ENCODE measurements at regions not wholly inside any gene's neighbourhood (a gene's known extent, or its start where the extent isn't known, plus 50 kb on each side); places are given as distances from the start of the nearest gene placed in this dataset.
A peak's percentile ranks its signal among the peaks of the same experiment; 100 is the strongest.

DNA sequence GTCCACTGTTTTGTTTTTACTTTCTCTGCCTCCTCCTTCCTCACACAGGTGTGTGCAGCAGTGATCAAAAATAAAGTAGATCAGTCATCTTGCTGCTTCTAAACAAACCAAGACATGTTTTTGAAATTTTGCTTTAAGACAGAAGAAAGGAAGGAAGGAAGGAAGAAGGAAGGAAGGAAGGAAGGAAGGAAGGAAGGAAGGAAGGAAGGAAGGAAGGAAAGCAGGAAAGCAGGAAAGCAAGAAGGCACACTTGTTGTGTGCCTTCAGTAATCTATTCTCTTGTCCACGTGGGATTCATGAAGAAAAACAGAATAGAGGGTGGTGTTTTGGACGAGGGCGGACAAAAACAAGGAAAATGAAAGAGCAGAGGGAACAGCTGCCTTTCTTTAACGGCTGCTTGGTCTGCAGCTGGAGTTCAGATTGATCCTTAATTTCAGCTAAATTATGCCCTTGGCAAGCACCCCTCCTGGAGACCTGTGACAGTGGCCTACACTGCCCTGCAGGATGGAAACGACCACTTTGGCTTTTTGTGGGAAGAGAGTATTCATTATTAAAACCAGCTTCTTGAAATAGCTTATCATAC lies 188.5 kb upstream of the IRX3 start:
- DNase-seq: no peak

DNA sequence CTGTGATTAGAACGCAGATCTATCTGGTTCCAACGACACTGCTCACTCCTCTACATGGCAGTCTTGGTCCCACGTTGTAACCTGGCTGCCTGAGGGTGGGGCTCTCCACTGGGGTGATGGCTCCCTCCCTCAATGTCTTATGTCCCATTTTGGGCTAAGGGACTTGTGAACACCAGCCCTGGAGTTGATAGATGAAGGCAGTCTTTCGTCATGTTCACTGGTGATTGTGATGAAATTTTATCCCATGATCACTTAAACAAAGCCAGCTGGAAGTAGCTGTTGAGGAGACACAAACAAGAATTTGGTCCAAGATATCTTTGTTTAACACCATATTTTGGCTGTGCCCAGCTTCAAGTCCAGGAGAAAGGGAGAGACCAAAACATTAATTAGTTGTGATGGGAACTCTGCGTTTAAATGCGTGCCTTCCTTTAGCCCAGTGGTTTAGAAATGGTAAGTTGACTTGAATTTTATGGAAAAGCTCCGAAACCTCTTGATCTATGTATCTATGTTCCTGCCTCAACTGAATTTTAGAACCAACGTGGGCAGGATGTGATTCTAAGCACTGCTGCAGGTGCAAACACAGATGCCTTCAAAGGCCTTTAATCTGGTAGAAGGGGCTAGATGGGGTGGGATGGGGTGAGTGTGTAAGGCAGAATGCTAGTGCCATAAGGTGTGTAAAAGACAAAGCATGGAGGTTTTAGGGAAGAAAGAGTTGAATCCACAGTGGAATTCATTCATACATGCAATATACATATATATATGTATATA lies 186.8 kb upstream of the IRX3 start:
- no peak for DNase-seq

DNA sequence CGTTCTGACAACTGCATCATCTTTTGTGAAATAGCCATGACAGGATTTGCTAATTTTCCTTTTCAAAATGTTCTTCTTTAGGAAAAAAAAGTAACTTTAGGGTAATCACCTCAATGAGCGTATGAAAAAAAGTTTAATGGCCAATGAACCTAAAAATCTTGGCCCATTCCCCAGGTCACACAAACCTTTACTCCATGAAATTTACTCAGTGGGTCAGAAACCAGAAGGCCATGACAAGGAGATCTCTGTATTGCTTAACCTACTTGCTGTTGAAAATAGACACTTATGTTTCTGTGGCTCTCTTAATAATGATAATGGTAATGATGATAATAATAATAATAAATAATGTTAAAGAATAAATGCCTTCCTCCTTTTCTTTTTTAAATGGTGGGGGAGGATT lies 180.8 kb upstream of the IRX3 start:
- DNase-seq: no peak

DNA sequence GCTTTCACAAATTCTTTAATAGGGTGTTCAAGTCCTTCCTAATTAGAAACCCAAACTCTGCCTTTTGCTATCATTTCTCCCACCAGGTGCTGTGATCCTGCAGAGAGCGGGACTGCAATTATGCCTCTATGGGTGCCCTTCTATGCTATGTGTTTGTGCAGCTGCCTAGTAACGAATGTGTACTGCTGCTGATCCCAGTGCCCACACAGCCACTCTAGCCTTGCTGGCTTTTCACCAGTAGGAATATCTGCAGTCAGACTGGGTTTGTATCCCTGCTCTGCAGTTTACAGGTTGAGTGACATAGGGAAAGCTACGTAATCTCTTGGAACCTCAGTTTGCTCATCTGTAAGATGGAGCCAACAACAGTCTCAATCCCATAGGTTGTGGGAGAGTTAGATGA lies 179.6 kb upstream of the IRX3 start:
- no peak for DNase-seq

DNA sequence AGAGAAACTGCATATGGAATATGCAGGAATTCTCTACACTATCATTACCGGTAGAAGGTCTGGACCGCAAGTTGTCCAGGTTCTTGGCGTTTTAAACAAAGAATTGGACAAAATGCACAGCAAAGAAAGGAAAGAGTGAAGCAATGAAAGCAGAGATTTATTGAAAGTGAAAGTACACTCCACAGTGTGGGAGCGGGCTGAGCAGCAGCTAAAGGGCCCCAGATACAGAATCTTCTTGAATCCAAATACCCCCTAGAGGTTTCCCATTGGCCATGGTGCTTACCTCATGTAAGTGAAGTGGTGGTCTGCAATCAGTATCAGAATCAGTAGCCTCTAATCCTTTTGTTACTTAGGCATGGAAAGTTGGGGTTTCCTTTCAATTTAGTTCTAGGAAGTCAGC lies 178.5 kb upstream of the IRX3 start:
- DNase-seq: no peak

DNA sequence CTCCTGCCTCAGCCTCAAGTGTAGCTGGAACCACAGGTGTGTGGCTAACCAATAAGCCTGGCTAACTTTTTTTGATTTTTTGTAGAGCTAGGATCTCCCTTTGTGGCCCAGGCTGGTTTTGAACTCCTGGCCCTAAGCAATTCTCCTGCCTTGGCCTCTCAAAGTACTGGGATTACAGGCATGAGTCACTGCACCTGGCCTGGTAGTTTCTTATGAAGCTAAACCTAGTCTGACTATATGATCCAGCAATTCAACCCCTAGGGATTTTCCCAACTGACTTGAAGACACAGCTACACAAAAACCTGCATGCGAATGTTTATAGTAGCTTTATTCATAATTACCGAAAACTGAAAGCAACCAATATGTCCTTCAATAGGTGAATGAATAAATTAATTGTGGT lies 176.2 kb upstream of the IRX3 start:
- DNase-seq: peak; percentile 60

DNA sequence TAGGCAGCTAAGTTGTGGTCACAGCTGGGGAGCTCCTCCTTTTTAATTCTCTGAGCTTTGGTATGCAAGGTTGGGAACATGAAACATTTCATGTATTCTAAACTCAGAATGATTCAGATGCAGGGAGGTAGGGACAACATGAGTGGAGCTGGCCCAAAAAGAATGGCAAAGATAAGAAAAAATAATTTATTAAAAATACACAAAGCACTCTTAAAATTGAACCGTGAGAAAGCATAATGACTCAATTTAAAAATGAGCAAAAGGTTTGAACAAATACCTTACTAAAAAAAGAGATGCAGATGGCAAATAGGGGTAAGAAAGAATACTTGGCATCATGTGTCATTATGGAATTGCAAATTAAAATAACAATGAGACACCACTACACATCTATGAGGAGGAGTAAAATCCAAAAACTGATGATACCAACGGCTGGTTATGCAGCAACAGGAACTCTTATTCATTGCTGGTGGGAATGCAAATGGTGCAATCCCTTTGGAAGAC lies 175.6 kb upstream of the IRX3 start:
- peak; percentile 96 for DNase-seq

DNA sequence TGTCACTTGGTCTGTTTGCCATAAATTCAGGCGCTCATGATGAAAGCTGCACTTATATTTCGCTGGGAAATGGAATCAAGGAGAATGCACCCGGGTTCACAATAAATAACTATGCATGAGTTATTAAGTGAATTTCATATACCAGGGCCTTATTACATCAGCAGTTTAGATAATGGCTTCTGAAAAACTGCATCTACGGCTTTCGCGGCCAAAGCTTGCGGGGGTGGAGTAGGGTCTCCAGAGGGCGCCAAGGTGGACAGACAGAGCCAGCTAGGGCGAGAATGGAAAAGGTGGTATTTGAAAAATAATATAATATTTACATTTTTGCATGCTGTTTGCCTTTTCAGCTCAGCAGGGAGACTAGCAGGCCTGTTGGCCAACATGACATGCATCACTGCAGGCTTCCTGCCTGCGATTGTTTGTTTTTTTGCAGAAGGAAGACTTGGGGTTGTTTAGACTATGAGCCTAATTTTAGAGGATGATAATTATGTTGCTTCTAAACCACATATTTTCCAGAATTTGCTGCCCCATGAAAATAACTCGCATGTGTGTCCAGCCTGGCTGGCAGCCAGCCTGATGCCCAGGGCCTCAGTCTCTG lies 173.8 kb upstream of the IRX3 start:
- no peak for DNase-seq

DNA sequence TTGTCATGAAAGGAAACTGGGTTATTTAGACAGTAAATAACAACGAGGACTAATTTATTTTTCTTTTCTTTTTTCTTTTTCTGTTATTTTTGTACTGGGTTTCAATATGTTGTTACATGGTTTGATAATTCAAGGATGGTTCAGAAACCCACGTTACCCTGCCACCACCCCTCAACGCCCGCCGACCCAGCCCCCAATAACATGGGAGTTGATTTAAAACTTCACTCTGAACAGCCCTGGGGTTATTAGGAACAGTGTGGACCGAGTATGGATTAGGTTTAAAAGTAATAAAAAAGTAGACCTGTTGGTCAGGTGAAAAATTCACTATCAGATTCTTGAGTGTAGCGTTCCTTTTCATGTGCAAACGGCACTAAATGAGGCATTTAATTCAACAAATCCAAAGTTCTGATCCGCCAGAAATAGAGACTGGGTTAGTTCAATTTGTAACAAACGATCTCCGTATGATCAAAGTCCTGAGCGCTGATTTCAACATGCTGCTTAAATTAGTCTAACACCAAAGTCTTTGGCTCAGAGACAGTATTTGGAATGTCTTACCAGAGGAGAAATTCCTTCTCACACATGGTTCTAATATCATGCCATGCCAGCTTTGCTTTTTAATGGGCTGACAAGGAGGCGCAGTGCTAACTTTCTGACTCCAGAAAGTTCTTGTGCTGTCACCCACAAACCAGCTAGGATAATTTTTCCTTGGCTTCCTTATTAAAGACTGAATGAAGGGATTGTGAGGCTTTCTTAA lies 173.1 kb upstream of the IRX3 start:
- DNase-seq: peak; percentile 93

DNA sequence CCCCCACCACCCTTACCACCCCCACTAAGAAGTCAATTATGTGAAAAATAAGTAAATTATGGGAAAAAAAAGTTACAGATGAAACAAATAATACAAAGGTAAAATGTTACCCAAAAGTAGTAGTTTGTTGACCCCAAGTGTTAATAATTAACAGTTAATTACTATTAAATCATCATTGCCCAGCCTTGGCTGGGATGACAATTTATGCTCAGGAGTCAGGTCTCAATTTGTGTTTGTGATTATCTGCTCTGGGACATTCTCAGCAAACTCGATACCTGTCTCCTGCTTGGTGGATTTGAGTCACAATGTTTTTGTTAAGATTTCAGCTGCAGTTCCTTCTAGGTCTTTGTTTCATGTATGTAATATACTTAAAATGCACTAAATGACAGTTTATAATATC lies 172.3 kb upstream of the IRX3 start:
- DNase-seq: no peak

DNA sequence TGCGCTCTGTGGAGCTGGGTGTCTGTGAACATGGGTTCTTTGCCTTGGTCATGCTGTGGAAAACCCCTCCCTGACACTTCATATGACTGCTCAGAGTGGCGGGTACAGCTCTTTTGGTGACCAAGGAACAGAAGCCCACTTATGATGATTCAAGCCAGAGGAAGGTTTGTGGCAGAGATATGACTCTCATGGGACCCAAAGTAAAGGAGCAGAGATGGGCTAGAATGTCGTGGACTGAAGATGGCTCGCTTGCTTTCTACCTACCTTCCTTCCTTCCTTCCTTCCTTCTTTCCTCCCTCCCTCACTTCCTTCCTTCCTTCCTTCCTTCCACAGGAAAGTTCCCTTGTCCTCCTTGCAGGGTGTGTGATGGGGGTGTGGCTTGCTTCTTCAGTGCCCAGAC lies 169.7 kb upstream of the IRX3 start:
- no peak for DNase-seq

DNA sequence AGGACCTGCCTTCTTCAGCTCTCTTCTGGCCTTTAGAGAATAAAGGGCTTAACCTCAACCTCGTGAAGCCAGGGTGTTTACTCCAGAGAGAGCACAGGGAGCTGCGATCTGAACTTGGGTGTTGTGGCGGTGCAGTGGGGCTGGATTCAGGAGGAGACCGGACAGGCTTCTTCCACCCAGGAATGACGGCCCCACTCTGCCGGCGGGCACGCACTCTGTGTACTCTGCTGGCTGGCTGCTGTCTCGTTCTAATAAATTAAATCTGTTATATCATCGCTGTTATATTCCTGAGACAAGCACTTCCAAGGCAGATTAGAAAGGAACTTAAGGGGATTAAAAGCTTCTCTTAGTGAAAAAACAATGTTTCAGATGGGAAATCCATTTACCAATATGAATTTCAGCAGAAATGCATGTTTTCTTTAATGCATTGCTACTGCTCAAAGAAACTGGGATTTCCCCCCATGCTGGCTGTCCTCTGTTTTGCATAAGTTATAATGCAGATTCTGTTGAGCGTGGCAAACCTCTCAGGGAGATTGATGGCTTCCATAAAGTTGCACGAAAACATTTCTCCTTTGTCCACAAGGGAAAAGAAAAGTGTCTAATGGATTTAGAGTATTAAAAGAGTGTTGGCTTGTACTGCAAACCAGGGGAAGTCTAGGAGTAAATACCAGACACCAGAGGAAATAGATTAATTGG lies 168.6 kb upstream of the IRX3 start:
- no peak for DNase-seq

DNA sequence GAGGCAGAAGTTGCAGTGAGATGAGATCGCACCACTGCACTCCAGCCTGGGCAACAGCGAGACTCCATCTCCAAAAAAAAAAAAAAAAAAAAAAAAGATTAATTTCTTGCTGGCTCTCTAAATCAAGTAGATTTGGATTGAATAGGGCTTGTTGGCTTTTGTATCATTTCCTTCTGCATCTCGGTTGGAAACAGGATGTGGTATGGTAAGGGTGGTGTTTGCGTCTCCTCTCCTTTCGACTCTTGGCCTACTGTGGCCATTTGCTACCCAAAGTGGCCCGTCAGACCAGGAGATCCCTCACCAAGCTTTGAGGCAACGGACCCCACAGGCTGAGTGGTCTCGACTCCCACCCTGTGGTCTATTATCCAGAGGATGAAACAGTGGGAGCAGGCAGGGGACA lies 168.0 kb upstream of the IRX3 start:
- no peak for DNase-seq

DNA sequence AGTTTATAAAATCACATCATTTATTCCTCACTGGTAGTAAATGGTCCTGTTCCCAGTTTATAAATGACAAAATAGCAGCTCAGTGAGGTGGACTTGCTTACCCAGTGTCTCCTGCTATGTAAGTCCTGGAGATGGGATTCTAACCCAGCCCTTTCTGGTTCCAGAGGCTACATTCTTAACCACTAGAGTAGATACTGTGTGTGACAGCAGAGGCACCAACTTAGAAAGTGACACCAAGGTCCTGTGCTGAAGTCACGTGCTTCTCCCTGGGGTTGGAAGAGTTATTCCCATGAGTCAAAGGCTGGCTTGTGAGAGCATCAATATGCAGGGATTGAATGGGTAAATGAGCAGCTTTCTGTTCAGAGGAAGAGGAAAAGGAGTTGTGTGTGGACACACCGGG lies 167.3 kb upstream of the IRX3 start:
- DNase-seq: no peak

DNA sequence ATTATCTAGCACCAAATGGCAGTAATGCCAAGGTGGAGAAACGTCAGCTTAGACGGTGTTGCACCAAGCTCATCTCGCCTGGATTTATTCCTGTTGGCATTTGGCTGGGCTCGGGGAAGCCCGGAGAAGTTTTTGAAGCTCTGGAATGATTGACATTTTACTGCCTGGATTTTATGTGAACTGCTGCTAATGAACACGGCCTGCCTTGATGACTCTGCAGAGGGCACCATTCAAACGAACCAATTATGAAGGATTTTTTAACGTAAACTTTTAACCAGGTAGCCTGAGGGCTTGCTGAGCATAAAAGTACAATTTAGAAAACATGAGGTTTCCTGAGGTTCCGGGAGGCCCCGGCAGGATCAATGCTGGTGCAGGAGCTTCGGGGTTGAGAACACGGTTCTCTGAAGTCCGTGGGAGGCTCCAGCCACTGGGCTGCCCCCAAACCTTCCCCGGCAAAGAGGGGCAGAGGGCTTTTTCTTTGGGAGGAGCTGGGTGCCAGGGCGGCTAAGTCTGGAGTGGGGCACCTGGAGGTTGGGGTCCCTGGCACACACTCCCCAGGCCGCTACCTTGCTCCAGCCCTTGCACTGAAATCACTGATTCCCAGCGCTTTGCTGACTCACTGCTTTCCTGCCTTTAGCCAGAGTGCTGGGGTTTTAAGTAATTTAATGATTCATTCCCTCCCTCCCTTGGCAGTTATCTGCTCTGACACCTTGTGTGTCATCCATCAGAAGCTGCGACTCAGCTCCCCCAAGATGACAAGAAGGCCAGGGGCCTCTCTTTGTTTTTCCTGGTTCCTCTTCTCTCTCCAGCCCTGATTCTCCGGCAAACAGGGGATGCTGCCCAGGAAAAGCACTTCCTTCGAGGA lies 161.2 kb upstream of the IRX3 start:
- DNase-seq: peak; percentile 97

DNA sequence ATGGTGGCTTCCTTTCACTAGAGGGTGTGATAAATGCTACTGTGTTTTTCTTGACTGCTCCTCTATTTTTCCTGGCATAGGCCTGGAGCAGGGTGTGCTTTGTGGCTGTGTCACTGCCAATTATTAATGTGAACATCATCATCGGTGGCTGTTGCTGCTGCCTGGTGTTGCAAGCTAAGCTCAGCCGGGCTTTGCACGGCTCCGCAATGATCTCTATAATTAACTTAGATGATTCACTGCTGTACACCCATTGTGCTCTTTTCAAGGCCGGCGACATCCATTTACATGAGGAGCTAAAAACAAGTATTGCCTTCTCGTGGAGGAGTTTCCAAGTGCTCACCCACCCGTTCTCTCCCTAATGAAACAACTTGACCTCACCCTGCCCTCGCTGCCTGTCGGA lies 160.1 kb upstream of the IRX3 start:
- DNase-seq: peak; percentile 98

DNA sequence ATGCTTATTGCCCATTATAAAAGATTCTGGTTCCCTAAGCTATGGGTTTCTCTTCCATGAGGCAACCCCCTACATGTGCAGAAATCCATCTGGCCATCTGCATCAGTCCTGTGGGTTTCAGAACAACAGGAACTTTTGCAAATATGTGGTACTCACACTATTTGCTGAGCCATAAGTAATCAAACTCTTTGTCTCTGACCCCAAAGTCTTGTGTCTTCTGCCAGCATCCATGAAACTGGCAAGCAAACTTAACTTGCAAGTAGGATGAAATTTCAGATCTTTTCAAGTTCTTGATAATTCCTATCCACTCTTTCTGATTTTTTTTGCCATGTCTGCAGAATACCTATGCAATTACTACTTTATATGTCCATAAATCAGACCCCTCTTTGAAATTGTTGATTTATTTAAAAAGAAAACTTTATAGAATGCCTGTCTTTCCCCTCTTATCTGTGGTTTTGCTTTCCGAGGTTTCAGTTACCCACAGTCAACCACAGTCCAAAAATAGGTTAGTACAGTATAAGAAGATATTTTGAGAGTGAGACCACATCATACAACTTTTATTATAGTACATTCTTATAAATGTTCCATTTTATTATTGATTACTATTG lies 158.4 kb upstream of the IRX3 start:
- DNase-seq: peak; percentile 75

DNA sequence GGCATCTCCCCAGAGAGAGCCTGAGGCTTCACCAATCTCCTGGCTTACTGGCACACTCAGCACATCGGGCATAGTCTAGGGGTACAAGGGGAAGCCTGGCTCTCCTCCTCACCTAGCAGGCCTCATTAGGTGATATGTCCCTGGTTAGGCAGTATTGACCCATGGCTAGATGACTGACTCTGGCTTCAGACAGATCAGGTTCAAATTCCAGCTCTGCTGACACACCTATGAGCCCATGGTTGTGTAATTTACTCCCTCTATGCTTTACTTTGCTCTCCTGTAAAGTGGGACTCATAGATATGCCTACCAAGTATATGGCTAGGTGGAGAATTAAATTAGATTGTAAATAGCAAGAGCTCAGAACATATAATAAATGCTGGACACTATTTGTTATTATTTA lies 157.3 kb upstream of the IRX3 start:
- DNase-seq: no peak

DNA sequence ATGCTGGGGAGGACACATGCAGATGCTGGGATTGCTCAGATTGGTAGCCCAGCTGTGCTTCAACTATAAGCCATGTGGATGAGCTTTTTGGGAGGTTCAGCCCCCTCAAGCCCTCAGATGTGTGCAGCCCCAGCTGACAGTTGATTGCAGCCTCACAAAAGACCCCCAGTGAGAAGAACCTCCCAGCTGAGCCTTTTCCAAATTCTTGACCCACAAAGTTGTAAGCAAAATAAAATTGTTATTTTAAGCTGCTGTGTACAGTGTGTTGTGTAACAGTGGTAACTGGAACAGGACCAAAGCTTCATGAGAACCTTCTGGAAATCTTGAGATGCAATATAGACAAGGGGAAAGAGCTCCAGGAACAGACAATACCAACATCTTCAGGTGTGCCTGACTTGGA lies 156.8 kb upstream of the IRX3 start:
- no peak for DNase-seq

DNA sequence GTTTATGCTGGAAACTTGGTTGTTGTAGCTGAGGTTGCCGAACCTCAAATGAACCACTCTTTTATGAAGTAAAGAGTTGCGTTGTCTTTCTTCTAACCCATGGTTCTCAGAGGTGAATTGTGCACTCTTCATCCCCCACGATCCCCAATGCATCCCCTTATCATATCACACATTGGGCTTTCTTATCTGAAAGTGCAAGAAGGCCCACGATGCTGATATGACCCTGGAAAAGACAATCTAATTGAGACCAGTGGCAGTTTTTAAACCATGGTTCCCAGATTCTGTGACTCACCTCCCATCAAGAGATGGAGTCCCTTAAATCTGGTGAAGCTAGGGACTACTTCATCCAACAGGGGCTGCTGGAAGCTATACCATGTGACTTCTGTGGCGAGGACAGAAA lies 156.3 kb upstream of the IRX3 start:
- no peak for DNase-seq

DNA sequence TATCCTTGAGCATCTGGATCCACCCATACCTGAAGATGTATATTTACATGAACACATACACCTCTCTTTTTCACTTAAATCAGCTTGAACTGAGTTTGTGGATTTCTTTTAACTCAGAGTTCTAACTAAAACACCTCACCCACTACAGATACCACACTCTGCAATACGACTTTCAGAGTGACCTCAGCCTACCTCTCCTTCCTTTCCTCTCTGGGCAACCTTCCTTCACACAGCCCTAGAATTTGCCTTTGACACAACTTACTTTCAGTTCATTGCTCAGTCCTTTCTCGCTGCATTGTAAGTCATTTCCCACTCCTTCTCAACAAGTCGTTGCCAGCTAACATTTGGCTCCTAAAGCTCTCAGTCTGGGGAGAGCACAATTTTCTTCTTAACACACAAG lies 151.9 kb upstream of the IRX3 start:
- no peak for DNase-seq

DNA sequence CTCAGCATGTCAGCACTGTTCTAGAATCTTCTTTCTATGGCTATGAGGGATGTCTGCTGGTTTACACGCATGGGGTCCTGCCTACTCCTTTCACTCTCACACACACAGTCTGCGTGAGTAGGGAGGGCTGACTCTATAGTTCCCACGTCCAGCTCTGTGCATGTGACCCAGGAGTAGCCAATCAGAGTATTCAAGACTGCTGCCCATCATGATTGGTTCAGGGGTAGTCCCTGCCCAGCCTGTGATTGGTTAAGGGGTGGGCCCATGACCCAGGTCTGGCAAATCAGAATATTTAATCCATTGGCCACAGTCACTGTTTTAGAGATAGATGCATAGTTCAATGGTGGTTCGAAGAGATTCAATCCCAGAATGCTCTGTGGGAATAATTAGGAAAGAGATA lies 151.3 kb upstream of the IRX3 start:
- no peak for DNase-seq
